ENCODE measurements at regions not wholly inside any gene's neighbourhood (a gene's known extent, or its start where the extent isn't known, plus 50 kb on each side); places are given as distances from the start of the nearest gene placed in this dataset.

DNA sequence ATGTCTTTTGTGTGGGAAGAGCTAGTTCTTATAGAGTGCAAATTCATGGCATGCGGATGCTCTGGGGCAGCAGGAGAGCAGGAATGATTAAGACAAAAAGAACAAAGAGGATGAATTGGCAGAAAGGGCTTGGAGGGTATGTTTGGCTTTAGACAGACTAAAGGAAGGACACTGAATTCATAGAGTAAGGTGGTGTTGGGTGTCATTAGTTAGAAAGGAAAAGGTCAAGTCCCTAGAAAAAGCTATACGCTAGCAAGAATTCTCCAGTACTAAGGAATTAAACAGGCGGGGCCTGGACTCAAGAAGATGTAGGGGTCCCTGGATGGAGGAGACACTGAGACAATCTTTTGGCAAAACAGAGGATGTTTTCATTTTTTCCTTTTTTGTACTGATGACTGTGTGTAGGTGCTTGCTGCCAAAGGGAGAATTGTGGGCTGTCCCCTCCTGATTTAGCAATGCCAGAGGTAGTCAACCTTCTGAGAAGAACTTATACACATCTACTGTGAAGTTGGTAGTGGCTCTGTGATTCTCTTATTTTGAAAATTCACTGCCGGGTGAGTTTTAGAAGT is 391.0 kb downstream of the SPRY1 start:
- no peak for TF ChIP-seq POLR2A (IDR thresholded peaks at IDR 0.05; ENCODE audit: low read length)
- no peak for TF ChIP-seq GATA1 (IDR thresholded peaks at IDR 0.05; ENCODE audit: low read depth, low read length)

Measured in erythroblast (primary cell).